GM19372 (cell line): ENCODE measurements at regions not wholly inside any gene's neighbourhood (a gene's known extent, or its start where the extent isn't known, plus 50 kb on each side); places are given as distances from the start of the nearest gene placed in this dataset.

Source experiments
- ATAC-seq: cut with Tn5 transposase; IDR thresholded peaks from one replicate; pipeline ENCODE4 v1.9.1; 2021; ENCODE audit warnings: mild to moderate bottlenecking, low read depth, moderate library complexity; ENCODE audit not compliant: unreplicated experiment

DNA sequence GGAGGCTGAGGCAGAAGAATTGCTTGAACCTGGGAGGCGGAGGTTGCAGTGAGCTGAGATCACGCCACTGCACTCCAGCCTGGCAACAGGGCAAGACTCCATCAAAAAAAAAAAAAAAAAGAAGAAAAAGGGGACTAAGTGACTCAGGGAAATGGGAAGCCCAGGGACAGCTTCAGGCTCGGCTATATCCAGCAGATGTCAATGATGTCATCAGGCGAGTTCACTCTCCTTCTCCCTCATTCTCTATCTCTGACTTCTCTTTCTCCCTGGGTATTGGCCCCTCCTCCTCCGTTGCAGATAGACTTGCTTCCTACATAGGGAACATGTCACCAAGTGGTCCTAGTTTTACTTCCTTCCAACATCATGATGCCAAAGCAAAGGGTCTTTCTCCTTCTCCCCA is 316.8 kb downstream of the TFAP2C start:
- no peak for ATAC-seq

DNA sequence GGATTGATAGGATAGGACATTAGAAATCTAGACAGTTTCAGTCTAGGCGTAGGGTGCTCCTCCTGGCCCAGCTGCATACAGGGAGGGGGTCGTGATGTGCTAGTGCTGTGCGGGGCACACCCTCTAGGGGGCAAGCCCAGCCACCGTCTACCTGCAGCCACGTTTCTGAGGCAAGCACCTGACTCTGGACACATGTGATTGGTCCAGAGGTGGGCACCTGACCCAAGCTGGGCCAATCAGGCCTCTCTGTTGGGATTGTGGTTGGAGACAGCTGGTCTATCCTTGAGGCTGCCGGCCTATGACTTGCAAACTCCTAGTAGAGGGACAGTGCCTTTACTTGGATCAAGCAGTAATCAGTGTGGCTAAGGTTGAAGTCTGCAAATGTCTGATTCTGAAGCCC is 317.1 kb downstream of the BMP7 start:
- ATAC-seq = no peak

DNA sequence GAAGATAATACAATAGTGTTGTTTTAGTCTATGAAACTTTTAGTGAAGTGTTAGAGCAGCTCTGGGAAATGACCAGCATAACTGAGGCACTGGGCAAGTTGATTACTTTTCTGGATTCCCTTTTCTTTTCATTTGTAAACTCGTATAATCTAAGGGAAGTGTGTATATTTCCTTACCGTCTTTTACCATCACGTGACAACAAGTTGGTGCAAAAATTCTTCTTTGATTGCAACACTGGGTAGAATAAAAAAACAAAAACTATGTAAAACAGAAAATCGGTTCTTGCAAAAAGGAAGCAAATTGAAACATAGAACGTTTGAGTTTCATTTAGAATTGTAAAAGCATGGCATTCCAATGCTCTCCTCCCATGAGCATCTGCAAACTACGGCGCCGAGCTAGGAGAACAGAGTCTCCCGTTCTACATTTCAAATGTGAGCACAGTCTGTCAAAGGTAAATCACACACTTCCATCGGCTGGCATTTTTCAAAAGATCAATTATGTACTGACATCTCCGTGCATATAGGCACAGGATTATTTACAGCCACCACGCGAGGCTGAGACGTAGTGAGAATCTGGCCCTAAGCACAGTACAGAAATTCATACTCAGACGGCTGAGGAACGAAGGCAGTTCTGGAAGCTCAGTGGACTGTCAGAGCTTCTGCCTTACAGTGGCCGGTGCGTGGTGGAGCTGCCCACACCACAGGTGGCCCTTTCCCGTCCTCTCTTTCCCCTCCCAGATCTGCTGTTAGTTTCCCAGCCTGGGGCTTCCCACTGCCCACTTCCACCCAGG is 314.0 kb downstream of the BMP7 start:
- ATAC-seq = no peak

DNA sequence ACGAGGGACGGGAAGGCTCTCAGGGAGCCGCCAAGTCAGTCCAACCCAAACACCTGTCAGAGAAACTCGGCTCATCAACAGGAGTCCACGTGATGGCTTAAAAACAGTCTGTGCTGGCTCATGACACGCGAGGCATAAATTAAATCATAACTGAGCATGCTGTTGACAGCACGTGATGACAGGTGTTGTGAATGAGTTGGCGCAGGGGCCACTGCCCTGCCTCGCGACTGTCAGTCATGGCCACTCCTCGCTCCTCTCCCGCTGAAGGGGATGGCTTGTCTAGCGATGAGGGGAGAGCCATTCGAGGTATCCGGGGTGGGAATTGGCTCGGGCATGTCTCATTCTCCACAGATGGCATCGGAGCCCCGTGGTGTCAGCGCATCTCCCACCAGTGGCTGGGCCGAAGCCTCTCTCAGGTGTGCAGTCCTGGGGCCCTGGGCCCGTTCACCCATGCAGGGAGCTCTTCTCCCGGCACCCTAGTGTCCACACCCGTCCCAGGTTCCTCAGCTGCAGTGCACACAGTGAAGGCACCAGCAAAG is 313.3 kb downstream of the BMP7 start:
- ATAC-seq = no peak

DNA sequence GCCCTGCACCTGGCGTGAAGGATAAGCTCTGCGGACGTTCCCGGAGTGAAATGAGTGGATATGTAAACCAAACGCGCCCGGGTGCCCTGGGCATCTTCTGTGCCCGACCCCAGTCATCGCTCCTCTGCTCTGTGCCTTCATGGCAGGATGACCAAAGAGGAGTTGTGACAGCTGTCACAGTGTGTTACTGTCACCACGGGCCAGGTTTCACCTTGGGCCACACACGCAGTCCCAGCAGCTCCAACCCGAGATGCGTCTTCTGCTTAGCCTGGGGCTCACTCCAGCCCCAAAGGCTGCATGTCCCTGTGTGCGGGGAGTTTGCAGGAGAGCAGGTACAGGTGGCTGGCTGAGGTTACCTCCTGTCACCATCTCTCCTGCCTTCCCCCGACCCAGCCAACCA is 311.6 kb downstream of the BMP7 start:
- no peak for ATAC-seq

DNA sequence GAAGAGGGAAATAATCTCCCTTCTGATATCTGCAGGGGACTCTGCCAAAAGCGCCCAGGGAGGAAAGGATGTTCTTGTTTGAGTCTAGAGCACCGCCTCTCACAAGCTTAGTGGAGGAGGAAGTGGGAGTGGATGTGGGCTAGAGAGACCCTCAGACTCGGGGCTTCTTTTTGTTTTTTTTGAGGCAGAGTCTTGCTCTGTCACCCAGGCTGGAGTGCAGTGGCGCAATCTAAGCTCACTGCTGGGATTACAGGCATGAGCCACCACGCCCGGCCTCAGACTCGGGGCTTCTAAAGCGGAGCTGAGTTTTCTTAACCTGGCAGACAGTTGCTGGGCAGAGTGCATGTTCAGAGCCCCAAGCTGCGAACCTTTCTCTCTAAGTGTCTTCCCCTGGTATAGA is 310.8 kb downstream of the BMP7 start:
- ATAC-seq = no peak

DNA sequence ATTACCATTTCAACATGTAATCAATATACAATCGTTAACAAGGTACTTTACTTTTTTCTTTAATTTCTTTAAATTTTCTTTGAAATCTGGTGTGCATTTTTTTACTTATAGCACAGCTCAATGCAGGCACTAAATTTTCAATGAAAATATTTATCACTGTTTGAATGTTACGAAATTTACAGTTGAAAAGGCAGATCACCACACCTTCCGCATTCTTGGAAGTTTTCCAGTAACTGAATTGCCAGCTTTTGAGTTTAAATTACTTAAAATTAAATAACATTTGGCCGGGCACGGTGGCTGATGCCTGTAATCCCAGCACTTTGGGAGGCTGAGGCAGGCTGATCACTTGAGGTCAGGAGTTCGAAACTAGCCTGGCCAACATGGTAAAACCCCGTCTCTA is 309.9 kb downstream of the BMP7 start:
- ATAC-seq = no peak

DNA sequence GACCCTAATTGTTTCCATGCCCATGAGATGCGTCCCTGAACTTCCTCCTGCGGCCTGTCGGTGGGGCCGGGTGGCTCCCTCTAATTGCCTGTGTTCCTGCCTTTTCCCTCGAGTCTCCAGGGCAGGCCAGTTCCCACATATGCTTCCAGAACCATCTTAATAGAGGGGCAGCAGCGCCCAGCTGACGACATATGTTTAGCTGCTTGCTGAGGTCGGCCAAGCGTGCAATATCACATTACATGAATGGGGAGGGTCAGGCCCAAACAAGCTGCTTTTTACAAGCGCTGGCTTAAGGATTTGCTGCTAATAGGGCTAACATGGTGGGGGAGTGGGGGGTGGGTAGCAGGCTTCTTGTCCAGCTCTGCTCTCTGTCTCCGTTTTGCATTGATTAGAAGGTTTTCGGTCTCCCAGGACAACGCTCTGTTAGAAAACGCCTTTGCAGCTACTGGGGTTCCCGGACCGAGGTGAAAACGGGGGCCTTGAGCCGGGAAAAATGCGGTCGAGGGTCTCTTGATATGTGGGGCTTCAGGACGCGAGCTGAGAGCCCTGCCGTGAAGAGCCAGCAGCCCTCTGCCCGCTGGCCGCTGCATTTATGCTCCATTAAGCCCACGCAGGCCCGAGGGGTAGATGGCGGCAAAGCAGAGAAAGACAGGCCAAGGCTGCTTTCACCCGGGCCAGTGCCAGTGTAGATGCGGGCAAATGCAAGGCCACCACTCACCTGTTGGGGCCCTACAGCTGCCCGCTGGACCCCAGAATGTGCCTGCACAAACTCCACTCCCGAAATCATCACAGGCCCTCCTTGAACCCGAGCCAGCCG is 308.5 kb downstream of the BMP7 start:
- no peak for ATAC-seq

DNA sequence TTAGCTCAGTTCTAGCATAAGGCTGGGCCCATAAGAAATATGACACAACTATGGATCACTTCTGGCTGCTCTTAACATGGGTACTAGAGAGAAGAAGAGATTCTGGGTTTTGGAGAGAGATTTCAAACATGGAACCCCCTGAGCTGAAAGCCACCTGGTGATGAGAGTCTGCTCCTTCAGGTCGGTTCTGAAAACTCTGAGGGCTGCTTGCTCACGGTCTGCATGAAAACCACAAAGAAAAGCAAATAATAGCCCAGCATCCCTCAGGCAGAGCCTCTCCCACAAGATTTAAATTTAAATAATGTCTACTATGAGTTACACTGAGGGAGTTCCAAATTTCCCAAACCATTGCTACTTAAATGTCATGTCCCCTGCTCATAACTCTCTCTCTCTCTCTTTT is 301.5 kb downstream of the BMP7 start:
- no peak for ATAC-seq

DNA sequence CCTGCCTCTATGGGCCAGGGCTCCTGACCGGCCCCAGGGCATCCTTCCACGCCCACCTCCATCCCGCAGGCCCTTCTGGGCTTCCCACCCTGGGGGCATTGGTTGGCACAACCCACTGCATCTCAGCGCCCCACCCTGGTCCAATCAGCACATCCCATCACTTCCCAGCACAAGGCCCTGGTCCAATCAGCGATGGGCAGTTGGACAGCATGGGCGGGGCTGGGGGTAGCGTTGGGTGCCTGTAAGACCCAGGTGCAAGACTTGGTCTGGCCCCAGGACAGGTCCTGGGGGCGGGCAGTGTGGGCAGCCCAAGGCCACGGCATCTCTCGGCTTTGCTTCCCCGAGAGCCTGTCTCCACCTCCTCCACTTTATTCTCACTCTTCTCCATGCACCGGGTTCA is 298.5 kb downstream of the BMP7 start:
- ATAC-seq = no peak

DNA sequence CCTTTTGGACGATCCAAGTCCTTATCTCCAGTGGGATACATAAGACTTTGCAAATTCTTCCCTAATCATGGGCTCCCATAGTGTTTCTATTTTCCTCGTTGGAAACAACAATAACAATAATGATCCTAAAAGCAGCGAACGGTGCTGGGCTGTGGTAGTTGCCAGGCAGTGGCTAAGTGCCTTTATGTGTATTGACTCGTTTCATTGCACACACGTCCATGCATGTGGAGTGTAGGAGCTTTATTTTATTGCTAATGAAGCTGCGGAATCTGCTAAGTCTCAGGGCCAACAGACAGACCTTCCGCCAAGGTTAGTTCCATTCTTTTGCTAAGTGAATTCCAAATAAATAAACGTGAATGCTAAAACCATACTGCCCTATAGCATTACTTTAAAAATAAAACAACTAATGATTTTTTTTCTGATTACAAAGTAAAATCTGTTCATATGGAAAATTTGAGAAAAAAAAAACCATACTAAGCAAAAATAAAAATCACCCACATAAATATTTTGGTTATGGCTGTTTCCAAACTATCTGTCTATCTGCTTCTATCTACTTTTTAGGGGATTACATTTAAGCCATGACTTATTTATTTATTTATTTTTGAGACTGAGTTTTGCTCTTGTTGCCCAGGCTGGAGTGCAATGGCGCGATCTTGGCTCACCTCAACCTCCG is 297.9 kb downstream of the BMP7 start:
- ATAC-seq = no peak

DNA sequence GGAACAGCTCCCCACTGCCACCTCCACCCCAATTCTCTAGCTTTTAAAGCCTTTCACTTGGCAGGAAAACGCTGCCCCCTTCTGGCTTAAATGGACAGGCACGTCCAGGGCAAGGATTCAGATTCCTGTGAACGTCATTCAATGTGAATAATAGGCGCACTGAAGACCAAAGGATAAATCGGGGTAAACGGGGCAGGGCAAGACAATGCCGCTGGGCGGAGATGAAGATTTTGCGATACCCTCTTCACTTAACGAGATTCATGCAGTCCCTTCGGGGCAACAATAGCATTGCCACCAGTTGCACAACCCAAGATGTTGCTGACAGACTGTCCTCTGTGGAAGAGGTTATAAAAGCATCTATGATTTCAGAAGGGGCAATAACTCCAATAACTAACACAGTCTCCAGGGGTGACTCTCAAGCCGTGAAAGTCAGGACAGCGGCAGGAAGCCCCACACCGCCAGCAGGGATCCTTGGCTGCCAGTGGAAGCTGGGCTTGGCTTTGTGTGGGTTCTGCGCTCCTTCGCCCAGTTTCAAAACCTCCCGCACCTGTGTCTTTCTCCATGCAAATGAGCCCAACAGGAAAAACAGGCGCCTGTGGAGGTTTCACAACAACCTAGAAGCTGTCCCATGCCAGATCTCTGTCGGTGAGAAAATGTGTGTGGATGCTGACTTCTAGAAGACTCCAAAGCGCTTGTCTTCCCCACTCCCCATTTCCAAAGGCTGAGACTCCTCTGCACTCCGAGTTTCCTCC is 291.8 kb downstream of the BMP7 start:
- ATAC-seq = no peak

DNA sequence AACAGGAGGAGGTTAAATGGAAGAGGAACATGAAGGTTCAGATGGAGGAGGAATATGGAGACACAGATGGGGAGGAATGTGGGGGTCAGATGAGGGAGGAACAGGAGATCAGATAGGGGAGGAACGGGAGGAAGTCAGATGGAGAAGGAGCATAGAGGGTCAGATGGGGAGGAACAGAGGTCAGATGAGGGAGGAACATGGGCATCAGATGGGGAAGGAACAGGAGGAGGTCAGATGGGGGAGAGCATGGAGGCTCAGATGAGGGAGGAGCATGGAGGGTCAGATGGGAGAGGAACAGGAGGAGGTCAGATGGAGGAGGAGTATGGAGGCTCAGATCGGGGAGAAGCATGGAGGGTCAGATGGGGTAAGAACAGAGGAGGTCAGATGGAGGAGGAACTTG is 290.6 kb downstream of the BMP7 start:
- ATAC-seq = no peak

DNA sequence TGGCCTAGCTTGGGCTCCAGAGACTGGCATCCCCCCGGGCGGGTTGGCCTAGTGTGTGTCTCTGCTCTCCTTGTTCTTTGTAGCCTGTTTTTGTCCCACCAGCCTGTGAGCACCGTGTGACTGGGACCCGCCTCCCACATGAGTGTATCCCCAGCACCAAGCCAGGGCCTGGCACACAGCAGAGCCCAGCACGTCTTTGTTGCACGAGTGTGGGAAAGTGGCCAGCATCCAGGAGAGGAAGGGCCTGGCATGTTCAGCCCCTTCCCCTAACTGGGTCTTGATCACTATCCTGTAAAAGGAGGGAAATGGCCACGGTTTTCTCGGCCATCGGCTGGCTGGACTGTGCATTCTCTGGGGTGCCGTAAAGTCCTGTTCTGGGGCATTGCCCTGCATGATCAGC is 290.1 kb downstream of the BMP7 start:
- ATAC-seq = no peak

DNA sequence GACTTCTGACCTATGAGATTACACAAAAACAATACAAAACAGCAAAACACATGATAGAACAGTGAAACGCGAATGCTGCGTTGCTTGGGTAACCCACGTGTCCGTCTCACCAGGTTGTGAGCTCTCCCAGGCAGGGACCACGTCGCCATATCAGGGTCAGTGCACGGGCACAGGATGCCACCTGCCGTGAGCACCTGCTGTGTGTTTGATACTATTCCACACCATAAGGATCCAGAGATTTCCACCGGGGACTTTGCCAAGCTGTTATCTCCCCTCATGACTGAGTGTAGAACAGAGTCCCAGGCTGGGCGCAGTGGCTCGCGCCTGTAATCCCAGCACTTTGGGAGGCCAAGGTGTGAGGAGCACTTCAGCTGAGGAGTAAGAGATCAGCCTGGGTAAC is 288.0 kb downstream of the BMP7 start:
- ATAC-seq = no peak

DNA sequence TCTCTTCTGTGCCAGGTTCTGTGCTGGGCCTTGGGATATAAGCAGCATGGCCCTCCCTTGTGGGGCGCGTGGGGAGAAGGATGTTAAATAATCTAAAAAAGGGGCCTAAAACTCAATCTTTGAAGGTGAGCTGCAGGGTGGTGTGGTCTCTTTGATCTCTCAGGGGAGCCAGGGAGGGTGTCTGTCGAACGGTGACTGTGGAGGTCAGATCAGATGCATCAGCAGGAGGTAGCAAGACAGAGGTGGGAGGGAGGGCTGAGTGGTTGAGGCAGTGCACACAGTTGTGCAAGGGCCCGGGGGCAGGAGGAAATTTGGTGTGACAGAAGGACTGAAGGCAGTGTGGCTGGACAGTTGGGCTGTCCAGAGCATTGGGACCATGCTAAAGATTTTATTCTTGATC is 287.3 kb downstream of the BMP7 start:
- ATAC-seq = no peak

DNA sequence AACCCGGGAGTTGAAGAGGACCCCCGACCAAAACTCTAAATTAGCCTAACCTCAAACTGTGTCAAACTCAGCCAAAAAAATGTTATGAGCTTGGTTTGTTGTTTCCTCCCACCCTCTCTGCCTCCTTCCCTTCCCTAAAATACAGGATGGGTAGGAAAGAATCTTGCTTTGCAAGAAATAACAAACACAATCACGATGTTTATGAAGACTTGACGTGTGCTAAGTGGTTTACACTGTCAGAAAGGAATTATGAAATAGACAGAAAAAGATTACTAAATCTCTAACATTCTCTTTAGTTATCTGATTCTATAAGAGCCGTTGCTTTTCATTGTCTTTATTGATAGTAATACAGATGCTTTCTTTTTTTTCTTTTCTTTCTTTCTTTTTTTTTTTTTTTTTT is 285.1 kb downstream of the BMP7 start:
- ATAC-seq = no peak

DNA sequence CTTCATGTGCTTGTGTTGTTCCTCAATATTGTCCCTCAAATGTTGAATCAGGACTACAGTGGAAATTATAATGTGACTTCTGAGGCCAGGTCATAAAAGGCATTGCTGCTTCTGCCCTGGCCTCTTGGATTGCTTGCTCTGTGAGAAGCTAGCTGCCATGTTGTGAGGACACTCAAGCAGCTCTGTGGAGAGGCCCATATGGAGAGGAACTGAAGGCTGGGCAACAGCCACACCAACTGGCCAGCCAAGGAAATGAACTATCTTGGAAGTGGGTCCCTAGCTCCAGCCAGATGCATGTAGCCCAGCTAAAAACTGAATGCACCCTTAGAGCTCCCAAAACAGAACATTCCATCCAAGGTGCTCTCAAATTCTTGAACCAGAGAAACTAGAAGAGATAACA is 282.6 kb downstream of the BMP7 start:
- no peak for ATAC-seq

DNA sequence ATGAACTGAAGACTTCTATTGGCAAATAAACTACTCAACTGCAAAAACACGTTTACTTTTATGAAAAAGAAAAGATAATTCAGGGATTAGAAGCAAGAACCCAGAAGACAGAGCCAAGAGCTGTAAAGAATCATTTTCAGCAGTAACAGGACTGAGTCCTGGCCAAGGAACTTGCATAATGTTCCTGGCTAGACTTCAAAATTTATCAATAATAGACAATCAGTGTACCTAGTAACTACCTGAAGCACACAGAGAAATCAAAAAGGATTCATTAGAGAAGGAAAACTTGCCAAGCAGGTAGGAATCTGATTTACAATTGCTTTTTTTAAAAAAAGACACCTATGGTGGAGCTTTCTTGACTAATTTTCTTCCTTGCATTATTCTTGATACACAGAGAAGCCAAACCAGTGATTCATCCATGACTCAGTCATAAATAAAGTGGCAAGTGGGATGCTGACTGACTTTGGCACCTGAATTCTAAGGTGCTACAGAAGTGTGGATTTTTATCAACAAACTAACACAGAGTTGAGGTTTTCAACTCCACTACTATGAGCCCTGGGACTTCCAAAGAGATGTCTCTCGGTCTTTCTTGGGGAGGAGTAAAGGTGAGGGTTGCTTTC is 281.3 kb downstream of the BMP7 start:
- no peak for ATAC-seq

DNA sequence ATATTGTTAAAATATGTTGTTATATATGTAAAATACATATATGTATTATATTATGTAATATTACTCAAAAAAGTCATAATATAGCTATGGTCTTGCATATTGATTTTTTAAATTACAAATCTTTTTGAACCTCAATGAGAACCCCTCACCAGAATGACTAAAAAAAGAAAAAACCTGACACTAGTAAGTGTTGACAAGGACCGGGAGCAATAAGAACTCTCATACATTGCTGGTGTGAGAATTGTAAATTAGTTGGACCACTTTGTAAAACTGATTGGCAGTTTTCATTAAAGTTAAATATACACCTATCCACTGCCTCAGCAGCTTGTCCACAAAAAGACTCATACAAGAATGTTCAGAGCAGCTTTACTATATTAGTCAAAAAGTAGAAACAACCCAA is 280.0 kb downstream of the BMP7 start:
- no peak for ATAC-seq
